OCI-LY7 (cell line): ENCODE measurements at regions not wholly inside any gene's neighbourhood (a gene's known extent, or its start where the extent isn't known, plus 50 kb on each side); places are given as distances from the start of the nearest gene placed in this dataset.
A peak's percentile ranks its signal among the peaks of the same experiment; 100 is the strongest.

Source experiments
- BruUV-seq: library from RNA; stranded (reverse); fragments of 400-500 nt; replicated peaks from 2 replicates; lab custom pipeline; 2021; lab: Mats Ljungman, UMichigan
- CTCF ChIA-PET: fragments of 300-600 bp; sonication (Branson Sonifier 250); formaldehyde crosslinking; loops from one replicate; lab custom pipeline; 2022; ENCODE audit warnings: antibody characterized with exemption; ENCODE audit not compliant: unreplicated experiment; lab: Charles Lee
- POLR2A ChIA-PET: fragments of 300-600 bp; sonication (Branson Sonifier 250); formaldehyde crosslinking; loops from one replicate; lab custom pipeline; 2022; ENCODE audit warnings: antibody characterized with exemption; lab: Charles Lee
- DNase-seq: peaks from one replicate; pipeline ENCODE4 v3.0.0-alpha.2; 2015; ENCODE audit warnings: low spot score
- H2AFZ ChIP-seq: fragments of 200-600 bp; sonication (generic), shearing (Covaris generic); 2 replicates; pipeline ENCODE4 v1.6.1; 2014; ENCODE audit warnings: mild to moderate bottlenecking, antibody characterized with exemption, low read length, moderate library complexity
- H3K27ac ChIP-seq: fragments of 200-600 bp; sonication (generic); 2 replicates; pipeline ENCODE4 v1.5.1; 2014; ENCODE audit warnings: mixed run types, low read depth, mild to moderate bottlenecking, moderate library complexity, low read length, inconsistent platforms; ENCODE audit not compliant: poor library complexity, severe bottlenecking
- H3K36me3 ChIP-seq: fragments of 200-600 bp; sonication (generic); 2 replicates; pipeline ENCODE4 v1.6.1; 2014; ENCODE audit warnings: mild to moderate bottlenecking, antibody characterized with exemption, low read length, moderate library complexity, mixed read lengths; ENCODE audit not compliant: insufficient read depth
- H3K4me1 ChIP-seq: fragments of 200-600 bp; sonication (generic); 2 replicates; pipeline ENCODE4 v1.5.1; 2014; ENCODE audit warnings: mild to moderate bottlenecking, low read length; ENCODE audit not compliant: insufficient read depth, poor library complexity, severe bottlenecking
- H3K4me2 ChIP-seq: fragments of 200-600 bp; sonication (generic); 2 replicates; pipeline ENCODE4 v1.6.1; 2014; ENCODE audit warnings: mild to moderate bottlenecking, low read length
- H3K4me3 ChIP-seq: fragments of 200-600 bp; sonication (generic); 2 replicates; pipeline ENCODE4 v1.5.1; 2014; ENCODE audit warnings: mild to moderate bottlenecking, low read depth, low read length; ENCODE audit not compliant: poor library complexity, severe bottlenecking
- H3K79me2 ChIP-seq: fragments of 200-600 bp; sonication (generic); 2 replicates; pipeline ENCODE4 v1.6.1; 2016; ENCODE audit warnings: low read depth, mild to moderate bottlenecking, low read length, moderate library complexity, mixed read lengths; ENCODE audit not compliant: insufficient read depth
- H3K9me2 ChIP-seq: fragments of 200-600 bp; sonication (generic); 2 replicates; pipeline ENCODE4 v1.6.1; 2016; ENCODE audit warnings: mild to moderate bottlenecking, low read length, mixed read lengths; ENCODE audit not compliant: insufficient read depth
- H3K9me3 ChIP-seq: fragments of 200-600 bp; sonication (generic); 2 replicates; pipeline ENCODE4 v1.6.1; 2014; ENCODE audit warnings: mild to moderate bottlenecking, mixed run types, low read length, mixed read lengths
- H4K20me1 ChIP-seq: fragments of 200-600 bp; sonication (generic); 2 replicates; pipeline ENCODE4 v1.6.1; 2014; ENCODE audit warnings: mild to moderate bottlenecking, antibody characterized with exemption, low read length, moderate library complexity, mixed read lengths; ENCODE audit not compliant: insufficient read depth
- CTCF ChIP-seq: fragments of 200-600 bp; sonication (generic); conservative IDR thresholded peaks from 2 replicates; pipeline ENCODE4 v1.5.1; 2014; ENCODE audit warnings: mild to moderate bottlenecking, antibody characterized with exemption, low read length, moderate library complexity, mixed read lengths
- EZH2phosphoT487 ChIP-seq: fragments of 200-600 bp; sonication (generic); IDR thresholded peaks from 2 replicates; pipeline ENCODE4 v1.6.1; 2018; ENCODE audit warnings: low read depth, borderline replicate concordance, mild to moderate bottlenecking, mixed run types, antibody characterized with exemption, low read length, moderate library complexity, mixed read lengths
- intact Hi-C: fragments of 100-400 bp; cut with micrococcal nuclease; formaldehyde crosslinking; loops from one replicate; pipeline ENCODE4 v1.10.0; 2022; ENCODE audit not compliant: unreplicated experiment

GRCh38 chr7:142327628-142328405 is 70.0 kb upstream of the PRSS58 start:
- TF ChIP-seq EZH2phosphoT487 (no peak), CTCF (no peak)
- BruUV-seq: no TSS peak
- intact Hi-C loops: no loop called here
- Histone ChIP-seq H3K36me3 (no peaks in the 10 kb centered on the region), H3K27ac (no peak overlapping the region), H3K9me2 (no peaks in the 10 kb centered on the region), H3K4me2 (peak overlapping the region; percentile 50), H3K4me1 (peaks cover 30% of the 10 kb centered on the region), H3K4me3 (no peak overlapping the region), H3K79me2 (no peaks in the 10 kb centered on the region), H3K9me3 (no peaks in the 10 kb centered on the region), H2AFZ (peak overlapping the region; percentile 11; the same call in 1 of the 2 replicates), H4K20me1 (no peaks in the 10 kb centered on the region)
- DNase-seq: peak; percentile 34
- ChIA-PET POLR2A (no interaction called here), CTCF (no interaction called here)

- Histone ChIP-seq H3K4me2 (0 out of 2 replicates have a peak overlapping the region, but pooled peaks have one; percentile 0), H3K9me2 (no peaks in the 10 kb centered on the region), H3K4me1 (peaks cover 33% of the 10 kb centered on the region), H2AFZ (peak overlapping the region; percentile 75; the same call in 1 of the 2 replicates), H3K79me2 (no peaks in the 10 kb centered on the region), H3K4me3 (no peak overlapping the region), H4K20me1 (no peaks in the 10 kb centered on the region), H3K27ac (no peak overlapping the region), H3K36me3 (no peaks in the 10 kb centered on the region), H3K9me3 (no peaks in the 10 kb centered on the region)
- intact Hi-C loops: no loop called here
- POLR2A ChIA-PET: interaction anchor here (1.0 kb wide), 1 partner anchor 20 kb away, joined by 3 read pairs; no protein-coding TSS in a partner anchor
- BruUV-seq: no TSS peak
- peak; percentile 65 for DNase-seq
- CTCF ChIA-PET: interaction anchor here (0.6 to 1.4 kb wide), 4 partner anchors 9 to 759 kb away, joined by 3 to 7 read pairs (median 4); no protein-coding TSS in a partner anchor
- TF ChIP-seq EZH2phosphoT487 (no peak), CTCF (peak; percentile 82)
Measured at GRCh38 chr7:142323706-142324105, 65.8 kb upstream of the PRSS58 start.

- POLR2A ChIA-PET: no interaction called here
- H3K27ac ChIP-seq: no peak overlapping the region
- no peak overlapping the region for H3K4me2 ChIP-seq
- H2AFZ ChIP-seq: no peak overlapping the region
- no peaks in the 10 kb centered on the region for H3K79me2 ChIP-seq
- CTCF ChIA-PET: no interaction called here
- H3K9me3 ChIP-seq: no peaks in the 10 kb centered on the region
- no peak for DNase-seq
- no peaks in the 10 kb centered on the region for H3K9me2 ChIP-seq
- peaks cover 19% of the 10 kb centered on the region for H3K4me1 ChIP-seq
- no peaks in the 10 kb centered on the region for H4K20me1 ChIP-seq
- no peak overlapping the region for H3K4me3 ChIP-seq
- intact Hi-C loops: no loop called here
- TF ChIP-seq CTCF: no peak
- no peak for TF ChIP-seq EZH2phosphoT487
- H3K36me3 ChIP-seq: no peaks in the 10 kb centered on the region
- no TSS peak for BruUV-seq
Measured at GRCh38 chr7:142321391-142321790, 63.5 kb upstream of the PRSS58 start.
